ENCODE measurements at regions not wholly inside any gene's neighbourhood (a gene's known extent, or its start where the extent isn't known, plus 50 kb on each side); places are given as distances from the start of the nearest gene placed in this dataset.
"Not testable (repeated sequence)": the region's sequence is repeated elsewhere in the genome, so short reads cannot be mapped to it uniquely, and the experiment has no call there.

GRCh38 chr6:81344026-81344425 is 408.5 kb downstream of the TENT5A start:
- DNase-seq, result not testable (repeated sequence)

DNA sequence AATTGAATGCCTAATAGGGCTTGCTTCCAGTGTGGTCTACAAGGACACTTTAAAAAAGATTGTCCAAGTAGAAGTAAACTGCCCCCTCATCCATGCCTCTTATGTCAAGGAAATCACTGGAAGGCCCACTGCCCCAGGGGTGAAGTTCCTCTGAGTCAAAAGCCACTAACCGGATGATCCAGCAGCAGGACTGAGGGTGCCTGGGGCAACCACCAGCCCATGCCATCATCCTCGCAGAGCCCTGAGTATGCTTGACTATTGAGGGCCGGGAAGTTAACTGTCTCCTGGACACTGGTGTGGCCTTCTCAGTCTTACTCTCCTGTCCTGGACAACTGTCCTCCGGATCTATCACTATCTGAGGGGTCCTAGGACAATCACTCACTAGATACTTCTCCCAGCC is 411.5 kb downstream of the TENT5A start:
- no peak for DNase-seq

- DNase-seq, result no peak
Observed at GRCh38 chr6:81331526-81331925, 421.0 kb downstream of the TENT5A start.

DNA sequence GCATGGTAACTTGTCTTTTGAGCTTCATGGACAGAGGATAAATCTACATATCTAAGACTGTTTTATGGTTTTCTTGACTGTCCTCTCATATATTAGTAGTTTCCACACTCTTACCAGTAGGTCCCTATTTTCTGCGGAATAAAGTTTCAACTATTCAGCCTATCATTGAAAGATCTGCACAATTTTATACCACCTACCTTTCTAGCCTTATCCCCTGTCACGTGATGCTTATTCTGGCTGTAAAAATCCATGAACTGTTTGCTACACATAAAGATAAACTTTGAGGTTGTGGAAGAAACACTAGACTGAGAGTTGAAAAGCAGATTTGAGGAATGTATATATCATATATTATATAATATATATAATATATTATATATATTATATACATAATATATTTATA is 423.8 kb downstream of the TENT5A start:
- DNase-seq, result no peak

- no peak for DNase-seq
Observed at GRCh38 chr6:81326881-81327561, 425.5 kb downstream of the TENT5A start.

DNA sequence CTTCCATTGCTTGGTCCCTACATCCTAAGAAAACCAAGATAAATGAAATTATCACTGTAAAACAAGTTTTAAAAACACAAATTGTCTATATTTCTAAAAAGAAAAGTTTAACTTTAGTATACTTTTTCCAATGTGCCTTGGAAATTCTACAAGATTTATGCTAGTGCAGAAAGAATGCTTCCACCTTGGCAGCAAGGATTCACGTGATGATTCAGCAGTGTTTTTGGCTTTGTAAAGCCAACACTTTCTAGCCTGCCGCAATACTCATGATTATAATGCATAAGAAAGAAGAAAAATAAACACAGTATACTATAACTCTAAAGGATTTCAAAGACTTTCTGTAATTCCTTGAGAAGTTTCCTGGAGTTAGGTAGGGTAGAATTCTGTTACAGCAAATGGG is 442.7 kb downstream of the TENT5A start:
- peak; percentile 48 for DNase-seq

DNA sequence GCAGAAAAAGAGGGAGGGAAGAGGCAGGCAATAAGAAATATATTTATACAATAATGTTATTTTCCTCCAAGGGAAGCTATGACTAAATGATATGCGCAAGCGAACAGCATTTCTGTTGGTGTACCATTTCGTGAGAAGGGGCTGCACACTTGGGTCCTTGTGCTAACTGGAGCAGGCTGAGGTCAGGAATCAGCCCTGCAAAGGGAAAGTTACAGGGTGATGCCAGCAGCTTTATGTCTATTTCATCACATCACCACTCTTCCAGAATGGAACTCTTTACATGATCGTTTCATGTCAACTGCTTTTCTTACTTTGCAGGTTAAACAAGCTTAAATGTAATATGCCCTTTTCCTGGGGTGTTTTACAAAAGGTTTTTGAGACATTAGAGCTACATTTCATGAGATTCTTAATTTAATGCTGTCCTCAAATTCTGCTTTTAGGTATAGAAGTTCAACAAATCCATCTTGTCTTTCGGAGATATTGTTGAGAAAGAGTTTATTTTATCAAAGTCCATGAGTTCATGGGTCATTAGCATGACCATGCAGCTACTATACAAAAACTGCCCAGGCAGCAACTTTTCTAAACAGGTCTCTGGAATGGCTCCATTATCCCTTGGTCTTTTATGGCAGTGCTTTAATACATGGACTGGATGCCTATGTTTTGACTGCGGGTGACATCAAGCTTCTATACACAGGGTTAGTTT is 443.8 kb downstream of the TENT5A start:
- DNase-seq, result no peak

- DNase-seq, result peak; percentile 30
Observed at GRCh38 chr6:81307651-81308214, 444.7 kb downstream of the TENT5A start.

GRCh38 chr6:81304466-81304865 is 448.0 kb downstream of the TENT5A start:
- DNase-seq, result no peak

GRCh38 chr6:81300961-81301360 is 451.5 kb downstream of the TENT5A start:
- no peak for DNase-seq

- no peak for DNase-seq
Observed at GRCh38 chr6:81298751-81299150, 453.7 kb downstream of the TENT5A start.

DNA sequence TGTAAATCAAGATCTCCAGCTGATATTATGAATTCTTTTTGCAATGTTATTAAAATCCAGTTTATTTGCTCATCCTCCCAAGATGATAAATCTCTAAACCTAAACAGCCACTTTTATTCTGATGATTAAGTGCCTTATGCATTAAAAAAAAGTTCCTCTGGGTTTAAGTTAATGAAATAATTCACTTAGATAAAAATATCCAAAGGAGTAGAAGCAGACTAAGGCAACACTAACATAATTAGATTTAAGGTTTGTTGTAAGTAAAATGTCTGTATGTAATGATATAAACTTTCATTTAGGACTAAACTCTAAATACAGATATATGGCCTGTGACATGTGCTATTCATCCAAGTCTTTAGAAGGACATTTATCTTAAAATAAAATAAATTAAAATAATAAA is 457.2 kb downstream of the TENT5A start:
- no peak for DNase-seq

DNA sequence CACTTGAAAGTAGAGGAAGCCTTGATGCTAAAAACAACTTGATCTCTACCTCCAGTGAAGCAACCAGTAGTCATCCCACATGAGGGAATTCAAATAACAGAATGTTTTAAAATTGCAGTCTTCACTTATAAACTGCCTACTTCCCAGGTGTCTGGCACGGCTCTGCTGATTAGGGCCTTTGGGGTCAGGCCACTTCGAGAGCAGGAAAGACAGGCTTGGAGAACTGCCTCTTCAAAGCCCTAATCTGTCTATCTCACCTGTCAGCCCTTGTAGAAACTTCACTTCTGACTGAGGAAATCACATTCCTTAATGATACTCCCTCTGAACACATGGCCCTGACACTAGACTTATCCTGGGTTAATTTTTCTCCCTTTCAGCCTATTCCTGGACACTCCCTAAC is 458.6 kb downstream of the TENT5A start:
- no peak for DNase-seq

GRCh38 chr6:81289229-81289628 is 463.3 kb downstream of the TENT5A start:
- no peak for DNase-seq

- peak; percentile 55 for DNase-seq
Observed at GRCh38 chr6:81265106-81265505, 487.4 kb downstream of the TENT5A start.

DNA sequence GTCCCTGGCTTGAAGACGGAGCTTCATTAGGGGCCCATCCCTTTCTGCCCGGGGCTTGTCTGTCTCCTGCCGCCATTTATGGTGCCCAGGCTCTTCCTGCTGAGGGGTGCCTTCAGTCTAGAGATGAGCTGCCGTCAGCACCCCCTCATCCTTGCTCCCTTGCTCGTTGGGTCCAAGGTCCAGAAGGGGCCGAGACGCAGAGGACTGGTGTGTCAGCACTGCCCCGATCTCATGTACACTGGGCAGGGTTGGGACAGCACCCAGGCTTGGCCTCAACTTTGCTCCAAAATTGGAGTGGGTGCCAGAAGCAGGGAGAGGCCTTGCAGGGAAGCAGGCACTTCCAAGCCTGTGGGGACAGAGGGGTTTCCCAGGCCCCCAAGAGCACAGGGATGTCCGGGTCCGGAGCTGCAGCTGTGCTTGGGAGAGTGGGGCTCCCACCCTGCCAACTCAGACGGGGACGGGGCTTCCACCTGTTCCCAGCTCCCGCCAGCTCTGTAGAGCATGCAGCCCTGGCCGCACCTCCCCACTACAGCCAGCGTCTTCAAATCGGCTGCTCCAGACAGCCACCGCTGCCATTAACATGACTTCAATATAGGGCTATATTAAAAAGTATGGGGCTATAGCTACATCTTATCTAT is 488.8 kb downstream of the TENT5A start:
- no peak for DNase-seq

DNA sequence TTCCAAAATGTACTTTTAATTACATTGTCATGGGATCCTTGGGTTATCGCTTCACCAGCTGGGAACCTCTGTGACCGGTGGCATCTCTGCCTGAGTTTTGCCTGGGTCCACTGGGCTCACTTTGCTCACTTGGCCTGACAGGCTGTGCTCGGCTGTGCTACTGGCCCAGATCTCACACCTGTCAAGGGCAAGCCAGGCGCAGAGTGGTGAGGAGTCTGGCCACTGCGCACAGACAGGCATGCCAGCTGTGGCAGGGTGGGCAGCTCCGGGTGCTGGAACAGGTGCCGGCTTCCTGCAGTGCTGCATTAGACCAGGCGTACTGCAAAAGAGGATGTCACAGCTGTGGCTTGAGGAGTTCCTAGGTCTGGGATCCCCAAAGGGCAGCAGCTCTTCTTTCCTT is 489.8 kb downstream of the TENT5A start:
- DNase-seq, result no peak

DNA sequence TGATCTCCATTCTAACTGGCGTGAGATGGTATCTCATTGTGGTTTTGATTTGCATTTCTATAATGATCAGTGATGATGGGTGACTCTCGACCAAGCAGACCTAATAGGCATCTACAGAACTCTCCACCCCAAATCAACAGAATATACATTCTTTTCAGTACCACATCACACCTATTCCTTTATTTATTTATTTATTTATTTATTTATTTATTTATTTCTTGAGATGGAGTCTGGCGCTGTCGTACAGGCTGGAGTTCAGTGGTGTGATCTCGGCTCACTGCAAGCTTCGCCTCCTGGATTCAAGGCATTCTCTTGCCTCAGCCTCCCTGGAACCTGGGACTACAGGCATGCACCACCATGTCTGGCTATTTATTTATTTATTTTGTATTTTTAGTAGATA is 496.3 kb downstream of the TENT5A start:
- DNase-seq, result not testable (repeated sequence)

- DNase-seq, result no peak
Observed at GRCh38 chr6:81253821-81254220, 498.7 kb downstream of the TENT5A start.

GRCh38 chr6:81252231-81252630 is 500.2 kb downstream of the TENT5A start:
- no peak for DNase-seq

GRCh38 chr6:81246200-81246599 is 506.3 kb downstream of the TENT5A start:
- no peak for DNase-seq

- DNase-seq, result no peak
Observed at GRCh38 chr6:81242624-81243023, 509.9 kb downstream of the TENT5A start.
